Activated CD4-positive, alpha-beta T cell treated with anti-CD3 and anti-CD28 coated beads, Interleukin-2, amount 50 U/mL, for 24 hours (primary cell): ENCODE measurements at regions not wholly inside any gene's neighbourhood (a gene's known extent, or its start where the extent isn't known, plus 50 kb on each side); places are given as distances from the start of the nearest gene placed in this dataset.

ENCODE experiments used
- DNase-seq, 2 donors: peaks; one replicate each; pipeline ENCODE4 v3.0.0-alpha.2; 2020; ENCODE audit warnings: low read depth in 1 of 2, low spot score in 1 of 2

GRCh38 chr2:59622599-59623308, 930.7 kb downstream of the BCL11A start:
- DNase-seq = no peak

- DNase-seq = no peak
Observed at GRCh38 chr2:59604123-59604522, 949.3 kb downstream of the BCL11A start.

- DNase-seq = no peak
Observed at GRCh38 chr2:59594671-59595222, 958.7 kb downstream of the BCL11A start.

GRCh38 chr2:59590798-59591197, 962.7 kb downstream of the BCL11A start:
- DNase-seq = no peak

GRCh38 chr2:59589881-59590280, 963.6 kb downstream of the BCL11A start:
- no peak for DNase-seq

GRCh38 chr2:59588286-59588685, 965.2 kb downstream of the BCL11A start:
- no peak for DNase-seq

- DNase-seq = no peak
Observed at GRCh38 chr2:59586176-59586575, 967.3 kb downstream of the BCL11A start.

- no peak for DNase-seq
Observed at GRCh38 chr2:59585655-59586054, 967.8 kb downstream of the BCL11A start.

GRCh38 chr2:59584958-59585357, 968.5 kb downstream of the BCL11A start:
- no peak for DNase-seq

GRCh38 chr2:59583173-59583765, 970.2 kb downstream of the BCL11A start:
- DNase-seq = no peak

GRCh38 chr2:59578349-59578748, 975.1 kb downstream of the BCL11A start:
- no peak for DNase-seq

GRCh38 chr2:59575191-59575590, 978.3 kb downstream of the BCL11A start:
- DNase-seq = no peak

- no peak for DNase-seq
Observed at GRCh38 chr2:59572227-59572626, 981.2 kb downstream of the BCL11A start.

- DNase-seq = no peak
Observed at GRCh38 chr2:59570818-59571217, 982.6 kb downstream of the BCL11A start.

- DNase-seq = no peak
Observed at GRCh38 chr2:59569124-59569523, 984.3 kb downstream of the BCL11A start.

GRCh38 chr2:59568461-59568860, 985.0 kb downstream of the BCL11A start:
- DNase-seq = no peak

GRCh38 chr2:59567151-59567550, 986.3 kb downstream of the BCL11A start:
- no peak for DNase-seq

GRCh38 chr2:59566739-59567138, 986.7 kb downstream of the BCL11A start:
- no peak for DNase-seq

GRCh38 chr2:59561281-59561680, 992.2 kb downstream of the BCL11A start:
- DNase-seq = no peak

- DNase-seq = no peak
Observed at GRCh38 chr2:59560769-59561168, 992.7 kb downstream of the BCL11A start.

- no peak for DNase-seq
Observed at GRCh38 chr2:59540864-59541263, 1012.6 kb downstream of the BCL11A start.

GRCh38 chr2:59538398-59538911, 1015.0 kb downstream of the BCL11A start:
- no peak for DNase-seq
